Immature natural killer cell (primary cell): ENCODE measurements at regions not wholly inside any gene's neighbourhood (a gene's known extent, or its start where the extent isn't known, plus 50 kb on each side); places are given as distances from the start of the nearest gene placed in this dataset.

Experiments used
- DNase-seq, 3 donors: peaks; one replicate each; pipeline ENCODE4 v3.0.0; 2022; ENCODE audit warnings: mixed read lengths in 1 of 3
- H3K27ac Mint-ChIP-seq, 6 donors: one replicate each; pipeline ENCODE4 v1.8.0; 2020; ENCODE audit warnings: mixed read lengths in 6 of 6, mild to moderate bottlenecking in 5 of 6, inconsistent platforms in 4 of 6, moderate library complexity in 3 of 6
- H3K27me3 Mint-ChIP-seq, 3 donors: one replicate each; pipeline ENCODE4 v1.8.0; 2020 to 2021; ENCODE audit warnings: low read depth in 3 of 3, mild to moderate bottlenecking in 3 of 3, mixed read lengths in 3 of 3, moderate library complexity in 3 of 3, inconsistent platforms in 1 of 3
- H3K36me3 Mint-ChIP-seq, 3 donors: one replicate each; pipeline ENCODE4 v1.8.0; 2020; ENCODE audit warnings: mixed read lengths in 3 of 3, inconsistent platforms in 2 of 3, mild to moderate bottlenecking in 2 of 3
- H3K4me1 Mint-ChIP-seq, 2 donors: one replicate each; pipeline ENCODE4 v1.8.0; 2020; ENCODE audit warnings: inconsistent platforms in 2 of 2, mild to moderate bottlenecking in 2 of 2, mixed read lengths in 2 of 2, moderate library complexity in 1 of 2
- H3K4me3 Mint-ChIP-seq, 5 donors: one replicate each; pipeline ENCODE4 v1.8.0; 2020; ENCODE audit warnings: mild to moderate bottlenecking in 5 of 5, mixed read lengths in 5 of 5, inconsistent platforms in 3 of 5, moderate library complexity in 3 of 5
- H3K9me3 Mint-ChIP-seq, 6 donors: one replicate each; pipeline ENCODE4 v1.8.0; 2020; ENCODE audit warnings: mild to moderate bottlenecking in 6 of 6, mixed read lengths in 6 of 6, inconsistent platforms in 4 of 6, moderate library complexity in 3 of 6

GRCh38 chr4:41318839-41319530 lies 62.3 kb downstream of the UCHL1 start:
- no peak overlapping the region for H3K27ac Mint-ChIP-seq
- peaks cover 0 to 14% (median 3%) of the 10 kb centered on the region in 6 donors for H3K9me3 Mint-ChIP-seq
- no peaks in the 10 kb centered on the region for H3K4me1 Mint-ChIP-seq
- H3K4me3 Mint-ChIP-seq: no peak overlapping the region
- DNase-seq: no peak
- H3K27me3 Mint-ChIP-seq: peaks cover 0 to 2% (median 0%) of the 10 kb centered on the region in 3 donors
- no peaks in the 10 kb centered on the region for H3K36me3 Mint-ChIP-seq

GRCh38 chr4:41319553-41319952 lies 62.8 kb downstream of the UCHL1 start:
- no peaks in the 10 kb centered on the region for H3K4me1 Mint-ChIP-seq
- H3K27me3 Mint-ChIP-seq: peaks cover 0 to 2% (median under 1%) of the 10 kb centered on the region in 3 donors
- H3K9me3 Mint-ChIP-seq: peaks cover 0 to 14% (median 2%) of the 10 kb centered on the region in 6 donors
- H3K36me3 Mint-ChIP-seq: no peaks in the 10 kb centered on the region
- H3K4me3 Mint-ChIP-seq: no peak overlapping the region
- DNase-seq: no peak
- H3K27ac Mint-ChIP-seq: no peak overlapping the region

- no peaks in the 10 kb centered on the region for H3K36me3 Mint-ChIP-seq
- no peak overlapping the region for H3K4me3 Mint-ChIP-seq
- H3K27ac Mint-ChIP-seq: no peak overlapping the region
- H3K9me3 Mint-ChIP-seq: peaks cover 0 to 11% (median 3%) of the 10 kb centered on the region in 6 donors
- H3K27me3 Mint-ChIP-seq: peaks cover 0 to 5% (median 2%) of the 10 kb centered on the region in 3 donors
- DNase-seq: no peak
- no peaks in the 10 kb centered on the region for H3K4me1 Mint-ChIP-seq
Measured at GRCh38 chr4:41320278-41320677, 63.5 kb downstream of the UCHL1 start.

- H3K27ac Mint-ChIP-seq: no peak overlapping the region
- no peak for DNase-seq
- peaks cover 0 to 11% (median 3%) of the 10 kb centered on the region in 6 donors for H3K9me3 Mint-ChIP-seq
- no peak overlapping the region for H3K4me3 Mint-ChIP-seq
- no peaks in the 10 kb centered on the region for H3K36me3 Mint-ChIP-seq
- H3K4me1 Mint-ChIP-seq: no peaks in the 10 kb centered on the region
- H3K27me3 Mint-ChIP-seq: peaks cover 0 to 5% (median 2%) of the 10 kb centered on the region in 3 donors
Measured at GRCh38 chr4:41320786-41321185, 64.1 kb downstream of the UCHL1 start.

GRCh38 chr4:41321216-41321945 lies 64.7 kb downstream of the UCHL1 start:
- Mint-ChIP-seq H3K27ac (no peak overlapping the region), H3K27me3 (peaks cover 0 to 5% (median 2%) of the 10 kb centered on the region in 3 donors), H3K4me1 (no peaks in the 10 kb centered on the region), H3K4me3 (no peak overlapping the region), H3K36me3 (no peaks in the 10 kb centered on the region), H3K9me3 (peaks cover 0 to 11% (median 2%) of the 10 kb centered on the region in 6 donors)
- no peak for DNase-seq

- peaks cover 0 to 3% (median 2%) of the 10 kb centered on the region in 3 donors for H3K27me3 Mint-ChIP-seq
- no peak for DNase-seq
- H3K4me3 Mint-ChIP-seq: no peak overlapping the region
- no peaks in the 10 kb centered on the region for H3K36me3 Mint-ChIP-seq
- no peaks in the 10 kb centered on the region for H3K4me1 Mint-ChIP-seq
- H3K27ac Mint-ChIP-seq: no peak overlapping the region
- H3K9me3 Mint-ChIP-seq: peaks cover 0 to 9% (median 2%) of the 10 kb centered on the region in 6 donors
Measured at GRCh38 chr4:41322617-41323016, 65.9 kb downstream of the UCHL1 start.

GRCh38 chr4:41323179-41323578 lies 66.5 kb downstream of the UCHL1 start:
- Mint-ChIP-seq H3K9me3 (peaks cover 0 to 11% (median 3%) of the 10 kb centered on the region in 6 donors), H3K27ac (no peak overlapping the region), H3K36me3 (no peaks in the 10 kb centered on the region), H3K4me1 (no peaks in the 10 kb centered on the region), H3K4me3 (no peak overlapping the region), H3K27me3 (peaks cover 0 to 3% (median 2%) of the 10 kb centered on the region in 3 donors)
- DNase-seq: no peak

GRCh38 chr4:41323706-41324105 lies 67.0 kb downstream of the UCHL1 start:
- Mint-ChIP-seq H3K27ac (no peak overlapping the region), H3K4me3 (no peak overlapping the region), H3K9me3 (peaks cover 0 to 13% (median 3%) of the 10 kb centered on the region in 6 donors), H3K36me3 (no peaks in the 10 kb centered on the region), H3K27me3 (peaks cover 0 to 3% (median 2%) of the 10 kb centered on the region in 3 donors), H3K4me1 (no peaks in the 10 kb centered on the region)
- DNase-seq: no peak

GRCh38 chr4:41324861-41325260 lies 68.1 kb downstream of the UCHL1 start:
- H3K4me3 Mint-ChIP-seq: no peak overlapping the region
- no peak overlapping the region for H3K27ac Mint-ChIP-seq
- DNase-seq: no peak
- H3K4me1 Mint-ChIP-seq: no peaks in the 10 kb centered on the region
- no peaks in the 10 kb centered on the region for H3K36me3 Mint-ChIP-seq
- H3K27me3 Mint-ChIP-seq: peaks cover 0 to 3% (median 2%) of the 10 kb centered on the region in 3 donors
- peaks cover 0 to 17% (median 4%) of the 10 kb centered on the region in 6 donors for H3K9me3 Mint-ChIP-seq

- Mint-ChIP-seq H3K9me3 (peaks cover 0 to 20% (median 4%) of the 10 kb centered on the region in 6 donors), H3K4me1 (no peaks in the 10 kb centered on the region), H3K27ac (no peak overlapping the region), H3K27me3 (peaks cover 0 to 3% (median 2%) of the 10 kb centered on the region in 3 donors), H3K36me3 (no peaks in the 10 kb centered on the region), H3K4me3 (no peak overlapping the region)
- no peak for DNase-seq
Measured at GRCh38 chr4:41325901-41326300, 69.2 kb downstream of the UCHL1 start.

GRCh38 chr4:41326776-41327175 lies 70.0 kb downstream of the UCHL1 start:
- Mint-ChIP-seq H3K36me3 (no peaks in the 10 kb centered on the region), H3K4me3 (no peak overlapping the region), H3K27me3 (peaks cover 0 to 3% (median 2%) of the 10 kb centered on the region in 3 donors), H3K27ac (no peak overlapping the region), H3K9me3 (peaks cover 0 to 24% (median 2%) of the 10 kb centered on the region in 6 donors), H3K4me1 (no peaks in the 10 kb centered on the region)
- DNase-seq: no peak

GRCh38 chr4:41327770-41328169 lies 71.0 kb downstream of the UCHL1 start:
- DNase-seq: no peak
- Mint-ChIP-seq H3K27me3 (peaks cover 0 to 3% (median 2%) of the 10 kb centered on the region in 3 donors), H3K27ac (no peak overlapping the region), H3K4me3 (no peak overlapping the region), H3K9me3 (peaks cover 0 to 24% (median 2%) of the 10 kb centered on the region in 6 donors), H3K36me3 (no peaks in the 10 kb centered on the region), H3K4me1 (no peaks in the 10 kb centered on the region)

- H3K36me3 Mint-ChIP-seq: no peaks in the 10 kb centered on the region
- H3K9me3 Mint-ChIP-seq: peaks cover 0 to 24% (median 3%) of the 10 kb centered on the region in 6 donors
- H3K27ac Mint-ChIP-seq: no peak overlapping the region
- H3K4me1 Mint-ChIP-seq: no peaks in the 10 kb centered on the region
- no peak overlapping the region for H3K4me3 Mint-ChIP-seq
- H3K27me3 Mint-ChIP-seq: peaks cover 0 to 5% (median 2%) of the 10 kb centered on the region in 3 donors
- DNase-seq: no peak
Measured at GRCh38 chr4:41329361-41329760, 72.6 kb downstream of the UCHL1 start.

GRCh38 chr4:41331224-41331623 lies 74.5 kb downstream of the UCHL1 start:
- DNase-seq: no peak
- no peak overlapping the region for H3K27ac Mint-ChIP-seq
- no peaks in the 10 kb centered on the region for H3K4me1 Mint-ChIP-seq
- no peak overlapping the region for H3K4me3 Mint-ChIP-seq
- H3K9me3 Mint-ChIP-seq: peaks cover 0 to 27% (median 4%) of the 10 kb centered on the region in 6 donors
- no peaks in the 10 kb centered on the region for H3K36me3 Mint-ChIP-seq
- peaks cover 0 to 2% (median 0%) of the 10 kb centered on the region in 3 donors for H3K27me3 Mint-ChIP-seq
